22Rv1 (cell line): ENCODE measurements at regions not wholly inside any gene's neighbourhood (a gene's known extent, or its start where the extent isn't known, plus 50 kb on each side); places are given as distances from the start of the nearest gene placed in this dataset.

ENCODE experiments used
- ZFX ChIP-seq: fragments of 450-650 bp; IDR thresholded peaks from 2 replicates; pipeline ENCODE4 v1.6.1; 2017; ENCODE audit warnings: antibody characterized with exemption, borderline replicate concordance
- TF ChIP-seq, protein P1 (sequence below): fragments of 450-650 bp; IDR thresholded peaks from 2 replicates; pipeline ENCODE4 v1.5.1; 2017; ENCODE audit warnings: mild to moderate bottlenecking

DNA sequence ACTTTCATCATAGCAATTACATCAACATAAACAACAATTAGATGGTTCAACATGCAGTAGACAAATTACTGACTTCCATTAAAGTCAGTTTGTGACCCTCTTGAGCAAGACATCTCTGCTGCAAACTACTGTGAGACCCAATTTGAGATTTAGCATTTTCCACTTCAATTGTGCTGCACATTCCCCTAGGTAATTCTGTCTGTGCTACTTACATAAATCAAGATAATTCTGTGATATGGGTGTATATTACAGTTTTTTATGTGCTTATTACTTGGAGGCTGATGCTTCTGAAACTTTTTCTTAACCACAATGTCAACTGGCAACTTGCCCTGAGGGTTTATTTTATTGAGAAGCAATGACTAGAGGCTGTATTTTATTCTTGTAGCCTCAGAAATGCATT, 1714.4 kb downstream of the OLFM4 start:
- TF ChIP-seq, protein P1, sequence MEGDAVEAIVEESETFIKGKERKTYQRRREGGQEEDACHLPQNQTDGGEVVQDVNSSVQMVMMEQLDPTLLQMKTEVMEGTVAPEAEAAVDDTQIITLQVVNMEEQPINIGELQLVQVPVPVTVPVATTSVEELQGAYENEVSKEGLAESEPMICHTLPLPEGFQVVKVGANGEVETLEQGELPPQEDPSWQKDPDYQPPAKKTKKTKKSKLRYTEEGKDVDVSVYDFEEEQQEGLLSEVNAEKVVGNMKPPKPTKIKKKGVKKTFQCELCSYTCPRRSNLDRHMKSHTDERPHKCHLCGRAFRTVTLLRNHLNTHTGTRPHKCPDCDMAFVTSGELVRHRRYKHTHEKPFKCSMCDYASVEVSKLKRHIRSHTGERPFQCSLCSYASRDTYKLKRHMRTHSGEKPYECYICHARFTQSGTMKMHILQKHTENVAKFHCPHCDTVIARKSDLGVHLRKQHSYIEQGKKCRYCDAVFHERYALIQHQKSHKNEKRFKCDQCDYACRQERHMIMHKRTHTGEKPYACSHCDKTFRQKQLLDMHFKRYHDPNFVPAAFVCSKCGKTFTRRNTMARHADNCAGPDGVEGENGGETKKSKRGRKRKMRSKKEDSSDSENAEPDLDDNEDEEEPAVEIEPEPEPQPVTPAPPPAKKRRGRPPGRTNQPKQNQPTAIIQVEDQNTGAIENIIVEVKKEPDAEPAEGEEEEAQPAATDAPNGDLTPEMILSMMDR, result no peak
- TF ChIP-seq ZFX, result no peak
